ENCODE measurements at regions not wholly inside any gene's neighbourhood (a gene's known extent, or its start where the extent isn't known, plus 50 kb on each side); places are given as distances from the start of the nearest gene placed in this dataset.

GRCh38 chr10:36188080-36188453 lies 546.0 kb upstream of the FZD8 start:
- CTCF ChIA-PET: no interaction called here
- peaks cover 17% of the 10 kb centered on the region for H3K4me1 ChIP-seq (ENCODE audit: insufficient read depth, low read length, poor library complexity, severe bottlenecking)
- BruUV-seq (replicated peaks): no TSS peak
- no peak for DNase-seq (ENCODE audit: low spot score)
- no peak overlapping the region for H3K4me3 ChIP-seq (ENCODE audit: low read depth, low read length, poor library complexity, severe bottlenecking)
- H3K36me3 ChIP-seq (ENCODE audit: insufficient read depth, low read length, poor library complexity, severe bottlenecking): no peaks in the 10 kb centered on the region
- H3K27me3 ChIP-seq (replicated peaks; ENCODE audit: insufficient read depth, low read depth, low read length, poor library complexity): no peaks in the 10 kb centered on the region
- intact Hi-C loops (cut with micrococcal nuclease; ENCODE audit: unreplicated experiment): no loop called here
- H3K9me3 ChIP-seq (ENCODE audit: low read depth, low read length, poor library complexity, severe bottlenecking): peaks cover 18% of the 10 kb centered on the region
- no peak for TF ChIP-seq EZH2 (IDR thresholded peaks at IDR 0.05; ENCODE audit: borderline replicate concordance, low read depth, low read length, poor library complexity, severe bottlenecking)
- no peak for TF ChIP-seq CTCF (conservative IDR thresholded peaks at IDR 0.05; ENCODE audit: low read depth, low read length)
- POLR2A ChIA-PET (ENCODE audit: low non-redundant PET): no interaction called here
- peak overlapping the region; percentile 49 for H3K27ac ChIP-seq (ENCODE audit: low read depth, low read length, poor library complexity, severe bottlenecking)

- CTCF ChIA-PET: no interaction called here
- DNase-seq (ENCODE audit: low spot score): peak; percentile 54
- intact Hi-C loops (cut with micrococcal nuclease; ENCODE audit: unreplicated experiment): no loop called here
- Histone ChIP-seq H3K27ac (ENCODE audit: low read depth, low read length, poor library complexity, severe bottlenecking) (peak overlapping the region; percentile 49), H3K4me1 (ENCODE audit: insufficient read depth, low read length, poor library complexity, severe bottlenecking) (peaks cover 17% of the 10 kb centered on the region), H3K27me3 (replicated peaks; ENCODE audit: insufficient read depth, low read depth, low read length, poor library complexity) (no peaks in the 10 kb centered on the region), H3K36me3 (ENCODE audit: insufficient read depth, low read length, poor library complexity, severe bottlenecking) (no peaks in the 10 kb centered on the region), H3K4me3 (ENCODE audit: low read depth, low read length, poor library complexity, severe bottlenecking) (no peak overlapping the region), H3K9me3 (ENCODE audit: low read depth, low read length, poor library complexity, severe bottlenecking) (peaks cover 18% of the 10 kb centered on the region)
- TF ChIP-seq EZH2 (IDR thresholded peaks at IDR 0.05; ENCODE audit: borderline replicate concordance, low read depth, low read length, poor library complexity, severe bottlenecking) (no peak), CTCF (conservative IDR thresholded peaks at IDR 0.05; ENCODE audit: low read depth, low read length) (no peak)
- no TSS peak for BruUV-seq (replicated peaks)
- POLR2A ChIA-PET (ENCODE audit: low non-redundant PET): no interaction called here
Observed at GRCh38 chr10:36187380-36188079, 545.4 kb upstream of the FZD8 start.

GRCh38 chr10:36185097-36185496 lies 543.0 kb upstream of the FZD8 start:
- ChIA-PET CTCF (no interaction called here), POLR2A (ENCODE audit: low non-redundant PET) (interaction anchor here (0.6 kb wide), 1 partner anchor 551 kb away, joined by 3 read pairs; no protein-coding TSS in a partner anchor)
- H3K9me3 ChIP-seq (ENCODE audit: low read depth, low read length, poor library complexity, severe bottlenecking): no peaks in the 10 kb centered on the region
- intact Hi-C loops (cut with micrococcal nuclease; ENCODE audit: unreplicated experiment): no loop called here
- H3K36me3 ChIP-seq (ENCODE audit: insufficient read depth, low read length, poor library complexity, severe bottlenecking): no peaks in the 10 kb centered on the region
- H3K4me1 ChIP-seq (ENCODE audit: insufficient read depth, low read length, poor library complexity, severe bottlenecking): peaks cover 22% of the 10 kb centered on the region
- DNase-seq (ENCODE audit: low spot score): no peak
- no peaks in the 10 kb centered on the region for H3K27me3 ChIP-seq (replicated peaks; ENCODE audit: insufficient read depth, low read depth, low read length, poor library complexity)
- no TSS peak for BruUV-seq (replicated peaks)
- H3K4me3 ChIP-seq (ENCODE audit: low read depth, low read length, poor library complexity, severe bottlenecking): no peak overlapping the region
- TF ChIP-seq EZH2 (IDR thresholded peaks at IDR 0.05; ENCODE audit: borderline replicate concordance, low read depth, low read length, poor library complexity, severe bottlenecking) (no peak), CTCF (conservative IDR thresholded peaks at IDR 0.05; ENCODE audit: low read depth, low read length) (no peak)
- H3K27ac ChIP-seq (ENCODE audit: low read depth, low read length, poor library complexity, severe bottlenecking): no peak overlapping the region

Measured in A673 (cell line).